HCT116 (cell line): ENCODE measurements at regions not wholly inside any gene's neighbourhood (a gene's known extent, or its start where the extent isn't known, plus 50 kb on each side); places are given as distances from the start of the nearest gene placed in this dataset.

Source experiments
- ATAC-seq: fragments of 200-7000 bp; cut with Tn5 transposase; 2 replicates; pipeline ENCODE4 v1.9.1; 2020; ENCODE audit warnings: mild to moderate bottlenecking, moderate library complexity
- BruUV-seq: library from RNA; stranded (reverse); fragments of 400-500 nt; replicated peaks from 2 replicates; lab custom pipeline; 2021; lab: Mats Ljungman, UMichigan
- CTCF ChIA-PET: fragments of 300-600 bp; sonication (Branson Sonifier 250); formaldehyde crosslinking; loops from one replicate; lab custom pipeline; 2021; ENCODE audit warnings: antibody characterized with exemption; lab: Charles Lee
- POLR2A ChIA-PET: fragments of 300-600, 350-600 bp; sonication (Branson Sonifier 250); formaldehyde crosslinking; loops from one replicate; lab custom pipeline; 2021; ENCODE audit warnings: antibody characterized with exemption; lab: Charles Lee
- RAD21 ChIA-PET, 2 experiments: fragments of 300-600 bp; sonication (Branson Sonifier 250); formaldehyde crosslinking; loops; one replicate each; lab custom pipeline; 2023; ENCODE audit warnings: low total read pairs in 2 of 2; ENCODE audit not compliant: uncharacterized antibody in 2 of 2, unreplicated experiment in 2 of 2, low non-redundant PET in 1 of 2; lab: Charles Lee
- DNase-seq: peaks from one replicate; pipeline ENCODE4 v3.0.0-alpha.2; 2010; ENCODE audit warnings: low read depth, low spot score
- H2AFZ ChIP-seq: fragments of 200-600 bp; shearing (Covaris generic), sonication (generic); 2 replicates; pipeline ENCODE4 v1.6.1; 2017; ENCODE audit warnings: low read depth, mixed run types, mixed read lengths, antibody characterized with exemption, low read length; ENCODE audit not compliant: poor library complexity, severe bottlenecking
- H3K27ac ChIP-seq: 2 replicates; pipeline ENCODE4 v1.5.1; 2012; ENCODE audit warnings: low read depth, low read length
- H3K27me3 ChIP-seq: fragments of 200-600 bp; sonication (generic); 2 replicates; pipeline ENCODE4 v1.6.1; 2016; ENCODE audit warnings: mixed run types, low read length, mixed read lengths; ENCODE audit not compliant: insufficient read depth
- H3K36me3 ChIP-seq, 2 experiments: fragments of 200-500 bp in 1 of 2; fragments of 200-600 bp in 1 of 2; sonication (Bioruptor generic) in 1 of 2; sonication (generic) in 1 of 2; 2 replicates each; pipeline versions ENCODE4 v1.5.1 to v1.6.1; 2014 to 2016; ENCODE audit warnings: low read length in 2 of 2, inconsistent platforms in 1 of 2, mixed read lengths in 1 of 2, mixed run types in 1 of 2; ENCODE audit not compliant: insufficient read depth in 2 of 2, control insufficient read depth in 1 of 2
- H3K4me1 ChIP-seq, 2 experiments: fragments of 200-600 bp in 1 of 2; sonication (generic) in 1 of 2; 2 replicates each; pipeline versions ENCODE4 v1.5.1 to v1.6.1; 2012 to 2017; ENCODE audit warnings: low read length in 2 of 2, inconsistent platforms in 1 of 2, mild to moderate bottlenecking in 1 of 2, mixed read lengths in 1 of 2, mixed run types in 1 of 2, moderate library complexity in 1 of 2; ENCODE audit not compliant: insufficient read depth in 2 of 2, control insufficient read depth in 1 of 2
- H3K4me2 ChIP-seq: fragments of 200-600 bp; sonication (generic); 2 replicates; pipeline ENCODE4 v1.6.1; 2017; ENCODE audit warnings: mixed run types, low read length, mixed read lengths
- H3K4me3 ChIP-seq, 2 experiments: fragments of 200-600 bp in 1 of 2; sonication (generic) in 1 of 2; replicated peaks in 1 of 2; 2 replicates each; pipeline ENCODE4 v1.5.1; 2011 to 2016; ENCODE audit warnings: low read length in 2 of 2, control low read depth in 1 of 2, low read depth in 1 of 2, mild to moderate bottlenecking in 1 of 2, mixed read lengths in 1 of 2, mixed run types in 1 of 2
- H3K79me2 ChIP-seq: fragments of 200-600 bp; sonication (generic); 2 replicates; pipeline ENCODE4 v1.6.1; 2017; ENCODE audit warnings: mild to moderate bottlenecking, mixed run types, low read length, moderate library complexity, mixed read lengths; ENCODE audit not compliant: insufficient read depth
- H3K9ac ChIP-seq: fragments of 200-600 bp; sonication (generic); 2 replicates; pipeline ENCODE4 v1.6.1; 2016; ENCODE audit warnings: low read length, mixed read lengths
- H3K9me2 ChIP-seq: fragments of 200-600 bp; sonication (generic), shearing (Covaris generic); 2 replicates; pipeline ENCODE4 v1.6.1; 2017; ENCODE audit warnings: mixed run types, mild to moderate bottlenecking, moderate library complexity; ENCODE audit not compliant: insufficient read depth
- H3K9me3 ChIP-seq, 2 experiments: fragments of 200-500 bp in 1 of 2; fragments of 200-600 bp in 1 of 2; sonication (Bioruptor generic) in 1 of 2; sonication (generic) in 1 of 2; 2 replicates each; pipeline ENCODE4 v1.6.1; 2014 to 2017; ENCODE audit warnings: low read length in 2 of 2, mixed read lengths in 2 of 2, inconsistent platforms in 1 of 2, low read depth in 1 of 2, mild to moderate bottlenecking in 1 of 2, mixed run types in 1 of 2, moderate library complexity in 1 of 2; ENCODE audit not compliant: control insufficient read depth in 1 of 2, insufficient read depth in 1 of 2
- H4K20me1 ChIP-seq: fragments of 200-600 bp; sonication (generic), shearing (Covaris generic); 2 replicates; pipeline ENCODE4 v1.6.1; 2017; ENCODE audit warnings: mixed run types, mild to moderate bottlenecking, moderate library complexity; ENCODE audit not compliant: insufficient read depth
- YY1 ChIP-seq: IDR thresholded peaks from 2 replicates; pipeline ENCODE4 v1.6.1; 2011; ENCODE audit warnings: low read length, low read depth, moderate library complexity, mild to moderate bottlenecking; ENCODE audit not compliant: insufficient replicate concordance; ENCODE audit errors: extremely low read depth
- intact Hi-C: fragments of 100-400 bp; cut with micrococcal nuclease; formaldehyde crosslinking; loops from 2 replicates; pipeline ENCODE4 v1.10.0; 2022
- TF ChIP-seq, protein P1 (sequence below), 3 experiments: fragments of 200-600 bp in 1 of 3; sonication (generic) in 1 of 3; IDR thresholded peaks in 2 of 3; conservative IDR thresholded peaks in 1 of 3; 2 replicates each; pipeline ENCODE4 v1.5.1; 2012 to 2017; ENCODE audit warnings: low read depth in 2 of 3, low read length in 2 of 3, antibody characterized with exemption in 1 of 3, borderline replicate concordance in 1 of 3, control low read depth in 1 of 3, mild to moderate bottlenecking in 1 of 3, mixed read lengths in 1 of 3, mixed run types in 1 of 3, moderate library complexity in 1 of 3; ENCODE audit not compliant: insufficient read depth in 1 of 3
- TF ChIP-seq, protein P2 (sequence below): IDR thresholded peaks from 2 replicates; pipeline ENCODE4 v1.6.1; 2011; ENCODE audit warnings: mild to moderate bottlenecking, low read length, moderate library complexity; ENCODE audit not compliant: insufficient replicate concordance; ENCODE audit errors: extremely low read depth

DNA sequence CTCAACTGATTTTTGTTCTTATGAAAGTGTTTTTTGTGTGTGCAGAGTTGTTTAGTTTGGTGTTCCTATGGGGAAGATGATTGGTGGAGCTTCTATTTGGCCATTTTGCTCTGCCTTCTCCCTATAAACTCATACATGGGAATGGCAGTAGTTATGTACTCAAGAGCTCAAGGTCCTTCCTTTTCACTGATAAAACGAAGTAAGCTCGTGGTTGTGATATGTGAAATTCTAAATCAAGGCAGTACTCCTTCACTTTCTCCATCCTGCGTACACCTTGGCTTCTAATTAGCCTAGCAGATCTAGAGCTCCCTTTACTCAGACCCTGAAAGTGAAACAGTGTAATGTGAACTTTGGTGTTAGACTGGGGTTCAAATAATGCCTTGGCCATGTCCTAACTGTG lies 159.3 kb upstream of the TNC start:
- no peak overlapping the region for H3K9ac ChIP-seq
- ChIA-PET CTCF (no interaction called here), RAD21 (no interaction called here), POLR2A (no interaction called here)
- intact Hi-C loops = no loop called here
- H3K79me2 ChIP-seq = no peaks in the 10 kb centered on the region
- DNase-seq (no peak), ATAC-seq (no peak)
- H2AFZ ChIP-seq = no peak overlapping the region
- H3K4me3 ChIP-seq = no peak overlapping the region
- no peak overlapping the region for H3K27ac ChIP-seq
- no peak overlapping the region for H3K4me2 ChIP-seq
- H3K4me1 ChIP-seq = no peaks in the 10 kb centered on the region
- TF ChIP-seq, protein P1, sequence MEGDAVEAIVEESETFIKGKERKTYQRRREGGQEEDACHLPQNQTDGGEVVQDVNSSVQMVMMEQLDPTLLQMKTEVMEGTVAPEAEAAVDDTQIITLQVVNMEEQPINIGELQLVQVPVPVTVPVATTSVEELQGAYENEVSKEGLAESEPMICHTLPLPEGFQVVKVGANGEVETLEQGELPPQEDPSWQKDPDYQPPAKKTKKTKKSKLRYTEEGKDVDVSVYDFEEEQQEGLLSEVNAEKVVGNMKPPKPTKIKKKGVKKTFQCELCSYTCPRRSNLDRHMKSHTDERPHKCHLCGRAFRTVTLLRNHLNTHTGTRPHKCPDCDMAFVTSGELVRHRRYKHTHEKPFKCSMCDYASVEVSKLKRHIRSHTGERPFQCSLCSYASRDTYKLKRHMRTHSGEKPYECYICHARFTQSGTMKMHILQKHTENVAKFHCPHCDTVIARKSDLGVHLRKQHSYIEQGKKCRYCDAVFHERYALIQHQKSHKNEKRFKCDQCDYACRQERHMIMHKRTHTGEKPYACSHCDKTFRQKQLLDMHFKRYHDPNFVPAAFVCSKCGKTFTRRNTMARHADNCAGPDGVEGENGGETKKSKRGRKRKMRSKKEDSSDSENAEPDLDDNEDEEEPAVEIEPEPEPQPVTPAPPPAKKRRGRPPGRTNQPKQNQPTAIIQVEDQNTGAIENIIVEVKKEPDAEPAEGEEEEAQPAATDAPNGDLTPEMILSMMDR (IDR thresholded peaks at IDR 0.05 in 2 of 3, conservative IDR thresholded peaks at IDR 0.05 in 1 of 3; ENCODE audit: borderline replicate concordance in 1 of 3, insufficient read depth in 1 of 3, low read depth in 2 of 3, low read length in 2 of 3) = no peak
- no peak for TF ChIP-seq YY1
- TF ChIP-seq, protein P2, sequence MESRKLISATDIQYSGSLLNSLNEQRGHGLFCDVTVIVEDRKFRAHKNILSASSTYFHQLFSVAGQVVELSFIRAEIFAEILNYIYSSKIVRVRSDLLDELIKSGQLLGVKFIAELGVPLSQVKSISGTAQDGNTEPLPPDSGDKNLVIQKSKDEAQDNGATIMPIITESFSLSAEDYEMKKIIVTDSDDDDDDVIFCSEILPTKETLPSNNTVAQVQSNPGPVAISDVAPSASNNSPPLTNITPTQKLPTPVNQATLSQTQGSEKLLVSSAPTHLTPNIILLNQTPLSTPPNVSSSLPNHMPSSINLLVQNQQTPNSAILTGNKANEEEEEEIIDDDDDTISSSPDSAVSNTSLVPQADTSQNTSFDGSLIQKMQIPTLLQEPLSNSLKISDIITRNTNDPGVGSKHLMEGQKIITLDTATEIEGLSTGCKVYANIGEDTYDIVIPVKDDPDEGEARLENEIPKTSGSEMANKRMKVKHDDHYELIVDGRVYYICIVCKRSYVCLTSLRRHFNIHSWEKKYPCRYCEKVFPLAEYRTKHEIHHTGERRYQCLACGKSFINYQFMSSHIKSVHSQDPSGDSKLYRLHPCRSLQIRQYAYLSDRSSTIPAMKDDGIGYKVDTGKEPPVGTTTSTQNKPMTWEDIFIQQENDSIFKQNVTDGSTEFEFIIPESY = no peak
- H3K9me2 ChIP-seq = no peaks in the 10 kb centered on the region
- no peaks in the 10 kb centered on the region for H3K36me3 ChIP-seq
- BruUV-seq = no TSS peak
- no peaks in the 10 kb centered on the region for H3K27me3 ChIP-seq
- H3K9me3 ChIP-seq = no peaks in the 10 kb centered on the region
- no peaks in the 10 kb centered on the region for H4K20me1 ChIP-seq
